A549 (cell line): ENCODE measurements at regions not wholly inside any gene's neighbourhood (a gene's known extent, or its start where the extent isn't known, plus 50 kb on each side); places are given as distances from the start of the nearest gene placed in this dataset.
A peak's percentile ranks its signal among the peaks of the same experiment; 100 is the strongest.

Source experiments
- ATAC-seq, 2 experiments: fragments of 200-7000 bp in 1 of 2; fragments of >200 bp in 1 of 2; cut with Nextera tagmentation in 1 of 2; cut with Tn5 transposase in 1 of 2; 3 replicates each; pipeline versions ENCODE4 v1.8.0 to v1.9.1; 2018 to 2020; ENCODE audit warnings: mild to moderate bottlenecking in 1 of 2, moderate library complexity in 1 of 2
- CTCF ChIA-PET: fragments of 300-600 bp; sonication (Branson Sonifier 250); formaldehyde crosslinking; extraction: SDS; loops from one replicate; lab custom pipeline; 2021; ENCODE audit warnings: antibody characterized with exemption, inconsistent platforms; lab: Yijun Ruan, JAX
- POLR2A ChIA-PET: fragments of 350-600 bp; formaldehyde crosslinking; extraction: SDS; loops from one replicate; lab custom pipeline; 2021; ENCODE audit warnings: antibody characterized with exemption, inconsistent platforms; lab: Yijun Ruan, JAX
- DNase-seq, 2 experiments: peaks; one replicate each; pipeline versions ENCODE4 v3.0.0 to v3.0.0-alpha.2; 2011 to 2016; ENCODE audit warnings: low read depth in 1 of 2, low spot score in 1 of 2
- FAIRE-seq: peaks from 2 replicates; lab custom pipeline; 2011; peaks lifted over from hg19 to GRCh38; lab: Jason Lieb, UNC
- H3K27ac ChIP-seq, 2 experiments: fragments of >200 bp; sonication (Bioruptor Twin); formaldehyde crosslinking; 3 replicates each; pipeline ENCODE4 v1.5.1; 2016 to 2017
- H3K4me1 ChIP-seq: fragments of >200 bp; sonication (Bioruptor Twin); formaldehyde crosslinking; 3 replicates; pipeline ENCODE4 v1.6.1; 2016
- H3K4me2 ChIP-seq: fragments of >200 bp; sonication (Bioruptor Twin); formaldehyde crosslinking; 3 replicates; pipeline ENCODE4 v1.6.1; 2016
- H3K4me3 ChIP-seq: fragments of >200 bp; sonication (Bioruptor Twin); formaldehyde crosslinking; 3 replicates; pipeline ENCODE4 v1.5.1; 2016
- H3K9me3 ChIP-seq: fragments of >200 bp; sonication (Bioruptor Twin); formaldehyde crosslinking; 3 replicates; pipeline ENCODE4 v1.6.1; 2016
- BHLHE40 ChIP-seq: IDR thresholded peaks from 2 replicates; pipeline ENCODE4 v1.6.1; 2012; ENCODE audit warnings: low read depth, low read length, inconsistent platforms
- CBX2 ChIP-seq: fragments of 200-600 bp; sonication (generic); IDR thresholded peaks from 2 replicates; pipeline ENCODE4 v1.6.1; 2016; ENCODE audit warnings: low read depth, mild to moderate bottlenecking, borderline replicate concordance
- CBX8 ChIP-seq: fragments of 200-600 bp; sonication (generic); IDR thresholded peaks from 2 replicates; pipeline ENCODE4 v1.6.1; 2016
- CHD4 ChIP-seq: fragments of 200-600 bp; sonication (generic); IDR thresholded peaks from 2 replicates; pipeline ENCODE4 v1.6.1; 2016; ENCODE audit warnings: antibody characterized with exemption, mild to moderate bottlenecking, borderline replicate concordance
- EP300 ChIP-seq, 2 experiments: fragments of >200 bp; sonication (Bioruptor Twin); formaldehyde crosslinking; IDR thresholded peaks; 2 replicates in 1 of 2; 3 replicates in 1 of 2; pipeline ENCODE4 v1.6.1; 2016 to 2017
- FOSB ChIP-seq: fragments of 250-450 bp; sonication (Bioruptor Pico); IDR thresholded peaks from 2 replicates; pipeline ENCODE4 v1.5.0; 2020; ENCODE audit warnings: mild to moderate bottlenecking, moderate library complexity
- FOSL2 ChIP-seq, 2 experiments: fragments of 450-650 bp in 1 of 2; fragments of >200 bp in 1 of 2; sonication (Bioruptor Twin) in 1 of 2; formaldehyde crosslinking; IDR thresholded peaks; 2 replicates each; pipeline versions ENCODE4 v1.5.0 to v1.6.1; 2016 to 2020; ENCODE audit warnings: mild to moderate bottlenecking in 1 of 2, moderate library complexity in 1 of 2
- GATA3 ChIP-seq: IDR thresholded peaks from 2 replicates; pipeline ENCODE4 v1.6.1; 2012; ENCODE audit warnings: borderline replicate concordance
- HOXB5 ChIP-seq: fragments of 250-450 bp; sonication (Bioruptor Pico); IDR thresholded peaks from 2 replicates; pipeline ENCODE4 v1.5.0; 2020; ENCODE audit warnings: mild to moderate bottlenecking, moderate library complexity
- MAFK ChIP-seq: fragments of 450-650 bp; IDR thresholded peaks from 2 replicates; pipeline ENCODE4 v1.6.1; 2014; ENCODE audit not compliant: partially characterized antibody
- RAD21 ChIP-seq, 2 experiments: fragments of >200 bp in 1 of 2; sonication (Bioruptor Twin) in 1 of 2; formaldehyde crosslinking in 1 of 2; IDR thresholded peaks in 1 of 2; conservative IDR thresholded peaks in 1 of 2; 2 replicates in 1 of 2; 3 replicates in 1 of 2; pipeline ENCODE4 v1.6.1; 2012 to 2018; ENCODE audit warnings: inconsistent platforms in 1 of 2
- RCOR1 ChIP-seq: fragments of 150-350 bp; IDR thresholded peaks from 2 replicates; pipeline ENCODE4 v1.6.1; 2014; ENCODE audit warnings: antibody characterized with exemption, low read length, low read depth
- RFX5 ChIP-seq: fragments of 450-650 bp; IDR thresholded peaks from 2 replicates; pipeline ENCODE4 v1.7.1; 2014; ENCODE audit warnings: antibody characterized with exemption, mild to moderate bottlenecking, moderate library complexity
- SMC3 ChIP-seq: fragments of >200 bp; sonication (Bioruptor Twin); formaldehyde crosslinking; IDR thresholded peaks from 3 replicates; pipeline ENCODE4 v1.6.1; 2018; ENCODE audit warnings: inconsistent platforms
- SREBF2 ChIP-seq: fragments of 450-650 bp; IDR thresholded peaks from 2 replicates; pipeline ENCODE4 v1.6.1; 2014; ENCODE audit warnings: mild to moderate bottlenecking, moderate library complexity
- ZC3H11A ChIP-seq: fragments of 450-650 bp; IDR thresholded peaks from 2 replicates; pipeline ENCODE4 v1.6.1; 2014; ENCODE audit warnings: antibody characterized with exemption, mild to moderate bottlenecking
- ZFP36 ChIP-seq: fragments of 450-650 bp; IDR thresholded peaks from 2 replicates; pipeline ENCODE4 v1.6.1; 2014; ENCODE audit warnings: borderline replicate concordance; ENCODE audit not compliant: partially characterized antibody
- ZSCAN20 ChIP-seq: fragments of 250-450 bp; sonication (Bioruptor Pico); IDR thresholded peaks from 2 replicates; pipeline ENCODE4 v1.8.0; 2022; ENCODE audit warnings: mild to moderate bottlenecking, moderate library complexity
- WGBS: methylation state at CpG from one replicate; pipeline ENCODE4 v1.1.6; 2017; ENCODE audit errors: missing lambda C conversion rate; 5-methylcytosine and 5-hydroxymethylcytosine counted together
- TF ChIP-seq, protein P1 (sequence below): fragments of 250-450 bp; sonication (Bioruptor Pico); IDR thresholded peaks from 2 replicates; pipeline ENCODE4 v1.5.0; 2020; ENCODE audit warnings: low read depth, mild to moderate bottlenecking, moderate library complexity
- TF ChIP-seq, protein P2 (sequence below): IDR thresholded peaks from 2 replicates; pipeline ENCODE4 v1.6.1; 2012

DNA sequence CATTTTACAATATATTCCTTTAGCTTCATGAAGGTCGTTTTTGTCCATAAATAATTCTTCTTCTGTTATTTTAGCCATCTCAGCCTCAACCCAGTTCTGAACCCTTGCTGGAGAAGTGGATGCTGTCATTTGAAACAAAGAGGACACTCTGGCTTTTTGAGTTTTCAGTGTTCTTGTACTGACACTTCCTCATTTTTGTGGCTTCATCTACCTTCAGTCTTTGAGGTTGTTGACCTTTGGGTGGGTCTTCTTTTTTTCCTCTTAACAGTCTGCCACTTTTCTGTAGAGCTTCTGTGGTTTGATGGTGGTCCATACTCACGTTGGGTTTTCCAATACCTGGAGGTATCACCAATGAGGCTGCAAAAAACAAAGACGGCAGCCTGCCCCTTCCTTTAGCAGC lies 650.9 kb downstream of the PDCD6IP start:
- Histone ChIP-seq H3K27ac (no peak overlapping the region), H3K9me3 (no peaks in the 10 kb centered on the region), H3K4me2 (no peak overlapping the region), H3K4me1 (no peaks in the 10 kb centered on the region), H3K4me3 (no peak overlapping the region)
- no peak for TF ChIP-seq RCOR1
- no peak for ATAC-seq
- no peak for FAIRE-seq
- POLR2A ChIA-PET = no interaction called here
- no peak for DNase-seq
- CTCF ChIA-PET = no interaction called here
- 13% methylated on average over 3 of the region's 3 CpGs for WGBS

DNA sequence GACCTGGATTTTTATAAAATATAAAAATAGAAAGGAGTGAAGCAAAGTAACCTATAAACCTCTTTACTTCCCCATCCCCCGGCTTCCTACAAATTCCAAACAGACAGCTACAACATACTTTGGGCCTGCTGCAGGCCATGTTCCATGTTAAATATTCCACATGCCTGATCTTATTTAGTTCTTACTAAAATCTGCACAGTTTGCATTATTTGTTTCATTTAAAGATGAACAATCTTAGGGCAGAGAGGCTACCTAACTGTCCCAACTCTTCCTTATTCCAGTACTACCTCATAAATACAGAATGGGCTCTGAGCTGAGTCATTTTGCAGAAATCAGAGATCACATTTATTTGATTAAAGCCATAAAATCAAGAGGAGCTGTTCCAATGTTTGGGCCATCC lies 665.0 kb downstream of the PDCD6IP start:
- CTCF ChIA-PET = no interaction called here
- POLR2A ChIA-PET = no interaction called here
- Histone ChIP-seq H3K9me3 (no peaks in the 10 kb centered on the region), H3K27ac (no peak overlapping the region), H3K4me2 (no peak overlapping the region), H3K4me1 (no peaks in the 10 kb centered on the region), H3K4me3 (no peak overlapping the region)
- TF ChIP-seq ZSCAN20 (CRISPR knock-in tag) (no peak), SREBF2 (no peak), RFX5 (no peak), MAFK (peak; percentile 57)
- ATAC-seq (no peak), DNase-seq (no peak), FAIRE-seq (no peak)
- 26% methylated on average over 1 of the region's 1 CpG for WGBS

DNA sequence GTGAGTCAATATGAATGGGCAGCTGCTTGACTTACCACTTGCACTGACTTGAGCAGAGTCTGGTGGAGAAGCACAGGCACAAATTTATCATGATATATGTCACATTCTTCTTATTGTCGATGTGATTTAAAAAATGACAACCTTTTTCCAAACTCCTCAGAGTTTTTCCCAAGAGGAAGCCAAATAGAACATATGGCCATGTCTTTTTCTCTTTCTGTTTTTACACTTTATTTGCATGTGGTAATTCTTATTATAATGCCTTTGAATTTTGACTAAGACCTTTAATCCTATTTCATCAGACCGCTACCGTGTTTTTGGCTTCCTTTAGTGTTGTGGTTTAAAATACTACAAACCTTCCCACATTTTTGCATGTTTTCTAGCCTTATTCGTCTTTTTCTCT lies 666.2 kb downstream of the PDCD6IP start:
- no peak overlapping the region for H3K27ac ChIP-seq
- CTCF ChIA-PET = no interaction called here
- POLR2A ChIA-PET = no interaction called here
- TF ChIP-seq ZC3H11A = no peak
- TF ChIP-seq, protein P1, sequence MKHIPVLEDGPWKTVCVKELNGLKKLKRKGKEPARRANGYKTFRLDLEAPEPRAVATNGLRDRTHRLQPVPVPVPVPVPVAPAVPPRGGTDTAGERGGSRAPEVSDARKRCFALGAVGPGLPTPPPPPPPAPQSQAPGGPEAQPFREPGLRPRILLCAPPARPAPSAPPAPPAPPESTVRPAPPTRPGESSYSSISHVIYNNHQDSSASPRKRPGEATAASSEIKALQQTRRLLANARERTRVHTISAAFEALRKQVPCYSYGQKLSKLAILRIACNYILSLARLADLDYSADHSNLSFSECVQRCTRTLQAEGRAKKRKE (CRISPR knock-in tag) = no peak
- 29% methylated on average over 4 of the region's 4 CpGs for WGBS
- H3K9me3 ChIP-seq = no peaks in the 10 kb centered on the region
- no peak overlapping the region for H3K4me2 ChIP-seq
- H3K4me3 ChIP-seq = no peak overlapping the region
- FAIRE-seq (no peak), DNase-seq (no peak), ATAC-seq (no peak)
- H3K4me1 ChIP-seq = no peaks in the 10 kb centered on the region

DNA sequence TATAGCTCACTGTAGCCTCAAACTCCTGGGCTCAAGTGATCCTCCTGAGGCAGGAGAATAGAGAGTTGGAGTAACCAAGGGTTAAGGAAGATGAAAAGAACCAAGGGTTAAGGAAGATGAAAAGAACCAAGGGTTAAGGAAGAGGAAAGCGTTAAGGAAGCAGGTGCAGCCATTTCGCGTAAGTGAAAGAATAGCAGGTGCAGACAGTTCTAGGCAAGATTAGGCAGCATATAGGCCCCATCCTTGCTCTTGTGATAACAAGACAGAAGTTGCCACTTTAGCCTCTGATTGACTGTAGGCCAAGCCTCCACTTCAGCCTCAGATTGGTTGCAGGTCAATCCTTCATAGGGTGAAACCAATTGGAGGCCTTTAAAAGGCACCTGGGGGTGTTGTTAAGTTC lies 677.4 kb downstream of the PDCD6IP start:
- POLR2A ChIA-PET = no interaction called here
- Histone ChIP-seq H3K27ac (no peak overlapping the region), H3K4me1 (no peaks in the 10 kb centered on the region), H3K9me3 (no peaks in the 10 kb centered on the region), H3K4me2 (no peak overlapping the region), H3K4me3 (no peak overlapping the region)
- WGBS = 69% methylated on average over 3 of the region's 3 CpGs
- DNase-seq = no peak
- TF ChIP-seq, protein P2, sequence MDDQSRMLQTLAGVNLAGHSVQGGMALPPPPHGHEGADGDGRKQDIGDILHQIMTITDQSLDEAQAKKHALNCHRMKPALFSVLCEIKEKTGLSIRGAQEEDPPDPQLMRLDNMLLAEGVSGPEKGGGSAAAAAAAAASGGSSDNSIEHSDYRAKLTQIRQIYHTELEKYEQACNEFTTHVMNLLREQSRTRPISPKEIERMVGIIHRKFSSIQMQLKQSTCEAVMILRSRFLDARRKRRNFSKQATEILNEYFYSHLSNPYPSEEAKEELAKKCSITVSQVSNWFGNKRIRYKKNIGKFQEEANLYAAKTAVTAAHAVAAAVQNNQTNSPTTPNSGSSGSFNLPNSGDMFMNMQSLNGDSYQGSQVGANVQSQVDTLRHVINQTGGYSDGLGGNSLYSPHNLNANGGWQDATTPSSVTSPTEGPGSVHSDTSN = no peak
- TF ChIP-seq, protein P1 (CRISPR knock-in tag) = no peak
- TF ChIP-seq FOSL2 (IDR thresholded peaks at IDR 0.05) (no peak), FOSL2 (CRISPR knock-in tag; IDR thresholded peaks at IDR 0.05) (no peak), RFX5 (no peak), ZFP36 (no peak), GATA3 (no peak), RAD21 (conservative IDR thresholded peaks at IDR 0.05 in 1 of 2, IDR thresholded peaks at IDR 0.05 in 1 of 2) (no peak), CBX2 (no peak), EP300 (IDR thresholded peaks at IDR 0.05) (no peak), CHD4 (no peak), FOSB (no peak), HOXB5 (no peak), CBX8 (no peak), SMC3 (no peak), ZC3H11A (no peak), BHLHE40 (no peak)
- no peak for FAIRE-seq
- ATAC-seq = no peak
- CTCF ChIA-PET = no interaction called here
